PC-3 (cell line): ENCODE measurements at regions not wholly inside any gene's neighbourhood (a gene's known extent, or its start where the extent isn't known, plus 50 kb on each side); places are given as distances from the start of the nearest gene placed in this dataset.
A peak's percentile ranks its signal among the peaks of the same experiment; 100 is the strongest.

Source experiments
- ATAC-seq: fragments of 200-7000 bp; cut with Tn5 transposase; 2 replicates; pipeline ENCODE4 v1.9.1; 2020; ENCODE audit warnings: mild to moderate bottlenecking, moderate library complexity
- BruUV-seq: library from RNA; stranded (reverse); fragments of 400-500 nt; replicated peaks from 2 replicates; lab custom pipeline; 2021; lab: Mats Ljungman, UMichigan
- CTCF ChIA-PET: fragments of 300-600 bp; sonication (Branson Sonifier 250); formaldehyde crosslinking; loops from one replicate; lab custom pipeline; 2022; ENCODE audit warnings: antibody characterized with exemption; lab: Charles Lee
- POLR2A ChIA-PET: fragments of 300-600 bp; sonication (Branson Sonifier 250); formaldehyde crosslinking; loops from one replicate; lab custom pipeline; 2022; ENCODE audit warnings: antibody characterized with exemption; ENCODE audit not compliant: unreplicated experiment; lab: Charles Lee
- DNase-seq: peaks from one replicate; pipeline ENCODE4 v3.0.0-alpha.2; 2015
- H2AFZ ChIP-seq: fragments of 300-600 bp; sonication (generic); 2 replicates; pipeline ENCODE4 v1.6.0; 2016; ENCODE audit warnings: antibody characterized with exemption, low read length
- H3F3A ChIP-seq: fragments of 300-600 bp; sonication (generic); one replicate; pipeline ENCODE4 v1.6.0; 2017; ENCODE audit warnings: antibody characterized with exemption, low read length, control low read depth, mild to moderate bottlenecking; ENCODE audit not compliant: unreplicated experiment
- H3K27ac ChIP-seq: fragments of 300-600 bp; sonication (generic); 2 replicates; pipeline ENCODE4 v1.5.1; 2016; ENCODE audit warnings: mild to moderate bottlenecking, low read length
- H3K27me3 ChIP-seq: fragments of 300-600 bp; sonication (generic); 2 replicates; pipeline ENCODE4 v1.6.1; 2016; ENCODE audit warnings: low read length, mixed read lengths
- H3K36me3 ChIP-seq: fragments of 300-600 bp; sonication (generic); 2 replicates; pipeline ENCODE4 v1.6.1; 2016; ENCODE audit warnings: low read depth, mixed run types, low read length, mixed read lengths
- H3K4me1 ChIP-seq: fragments of 300-600 bp; sonication (generic); 2 replicates; pipeline ENCODE4 v1.5.1; 2016; ENCODE audit warnings: low read length; ENCODE audit not compliant: insufficient read depth
- H3K4me2 ChIP-seq: fragments of 300-600 bp; sonication (generic); 2 replicates; pipeline ENCODE4 v1.6.0; 2016; ENCODE audit warnings: low read length
- H3K4me3 ChIP-seq: fragments of 300-600 bp; sonication (generic); 2 replicates; pipeline ENCODE4 v1.5.1; 2016; ENCODE audit warnings: mild to moderate bottlenecking, low read length, mixed read lengths
- H3K79me2 ChIP-seq: fragments of 300-600 bp; sonication (generic); 2 replicates; pipeline ENCODE4 v1.6.1; 2017; ENCODE audit warnings: low read length, mixed read lengths
- H3K9ac ChIP-seq: fragments of 300-600 bp; sonication (generic); 2 replicates; pipeline ENCODE4 v1.6.0; 2016; ENCODE audit warnings: mild to moderate bottlenecking, low read length
- H3K9me2 ChIP-seq: fragments of 300-600 bp; sonication (generic); replicated peaks from 2 replicates; pipeline ENCODE4 v1.6.1; 2016; ENCODE audit warnings: mixed run types, low read length, mixed read lengths
- H3K9me3 ChIP-seq: fragments of 300-600 bp; sonication (generic); 2 replicates; pipeline ENCODE4 v1.6.1; 2016; ENCODE audit warnings: low read length, mixed read lengths
- H4K20me1 ChIP-seq: fragments of 300-600 bp; sonication (generic); 2 replicates; pipeline ENCODE4 v1.6.1; 2016; ENCODE audit warnings: low read length, mixed read lengths
- CTCF ChIP-seq: fragments of 300-600 bp; sonication (generic); conservative IDR thresholded peaks from 2 replicates; pipeline ENCODE4 v1.5.1; 2017; ENCODE audit warnings: antibody characterized with exemption, low read depth, mild to moderate bottlenecking, low read length
- EZH2 ChIP-seq: fragments of 300-600 bp; sonication (generic); IDR thresholded peaks from one replicate; pipeline ENCODE4 v1.6.1; 2017; ENCODE audit warnings: antibody characterized with exemption, mild to moderate bottlenecking, low read length; ENCODE audit not compliant: unreplicated experiment
- EZH2phosphoT487 ChIP-seq: fragments of 300-600 bp; sonication (generic); IDR thresholded peaks from 2 replicates; pipeline ENCODE4 v1.6.1; 2018; ENCODE audit warnings: mild to moderate bottlenecking, antibody characterized with exemption, low read length, borderline replicate concordance
- intact Hi-C: fragments of 100-400 bp; cut with micrococcal nuclease; formaldehyde crosslinking; loops from 2 replicates; pipeline ENCODE4 v1.9.0; 2023

GRCh38 chr1:216833509-216833908 is 110.3 kb upstream of the ESRRG start:
- Histone ChIP-seq H3K27ac (no peak overlapping the region), H3K9me3 (no peaks in the 10 kb centered on the region), H3K9ac (no peak overlapping the region), H3K4me1 (no peaks in the 10 kb centered on the region), H3K4me3 (no peak overlapping the region), H3K36me3 (no peaks in the 10 kb centered on the region), H2AFZ (no peak overlapping the region), H3K79me2 (no peaks in the 10 kb centered on the region), H3K4me2 (no peak overlapping the region), H3K27me3 (peaks cover 7% of the 10 kb centered on the region; the same call in 1 of the 2 replicates), H4K20me1 (no peaks in the 10 kb centered on the region), H3F3A (no peaks in the 10 kb centered on the region), H3K9me2 (0 out of 2 replicates have a peak, but pooled peaks cover 4% of the 10 kb centered on the region)
- intact Hi-C loops: no loop called here
- TF ChIP-seq EZH2phosphoT487: no peak
- TF ChIP-seq CTCF: no peak
- no peak for TF ChIP-seq EZH2
- no TSS peak for BruUV-seq
- DNase-seq (no peak), ATAC-seq (no peak)
- ChIA-PET POLR2A (no interaction called here), CTCF (no interaction called here)

- Histone ChIP-seq H3K27ac (no peak overlapping the region), H2AFZ (no peak overlapping the region), H3F3A (no peaks in the 10 kb centered on the region), H3K79me2 (no peaks in the 10 kb centered on the region), H3K36me3 (no peaks in the 10 kb centered on the region), H3K4me2 (no peak overlapping the region), H3K4me3 (no peak overlapping the region), H3K4me1 (no peaks in the 10 kb centered on the region), H4K20me1 (no peaks in the 10 kb centered on the region), H3K9me3 (no peaks in the 10 kb centered on the region), H3K9me2 (no peaks in the 10 kb centered on the region), H3K27me3 (peaks cover 7% of the 10 kb centered on the region; the same call in 1 of the 2 replicates), H3K9ac (no peak overlapping the region)
- BruUV-seq: no TSS peak
- DNase-seq (no peak), ATAC-seq (no peak)
- intact Hi-C loops: no loop called here
- POLR2A ChIA-PET: no interaction called here
- TF ChIP-seq CTCF (no peak), EZH2 (no peak), EZH2phosphoT487 (no peak)
- CTCF ChIA-PET: interaction anchor here (0.6 kb wide), 1 partner anchor 109 kb away, joined by 5 read pairs; no protein-coding TSS in a partner anchor
Measured at GRCh38 chr1:216832192-216832591, 109.0 kb upstream of the ESRRG start.

GRCh38 chr1:216830424-216831210 is 107.4 kb upstream of the ESRRG start:
- Histone ChIP-seq H3K36me3 (no peaks in the 10 kb centered on the region), H3K4me3 (no peak overlapping the region), H3K4me2 (no peak overlapping the region), H3K9me2 (no peaks in the 10 kb centered on the region), H3K79me2 (no peaks in the 10 kb centered on the region), H2AFZ (no peak overlapping the region), H3K27me3 (peaks cover 7% of the 10 kb centered on the region; the same call in 1 of the 2 replicates), H3K27ac (no peak overlapping the region), H3K4me1 (no peaks in the 10 kb centered on the region), H3K9ac (no peak overlapping the region), H3F3A (no peaks in the 10 kb centered on the region), H4K20me1 (no peaks in the 10 kb centered on the region), H3K9me3 (no peaks in the 10 kb centered on the region)
- DNase-seq (peak; percentile 26), ATAC-seq (peak; percentile 37)
- TF ChIP-seq EZH2phosphoT487 (no peak), CTCF (no peak), EZH2 (no peak)
- BruUV-seq: no TSS peak
- CTCF ChIA-PET: no interaction called here
- intact Hi-C loops: no loop called here
- POLR2A ChIA-PET: interaction anchor here (0.6 kb wide), 1 partner anchor 790 kb away, joined by 10 read pairs; no protein-coding TSS in a partner anchor
